ENCODE measurements at regions not wholly inside any gene's neighbourhood (a gene's known extent, or its start where the extent isn't known, plus 50 kb on each side); places are given as distances from the start of the nearest gene placed in this dataset.

GRCh38 chr3:31462050-31462569 is 70.6 kb upstream of the STT3B start:
- TF ChIP-seq CTCF (IDR thresholded peaks at IDR 0.05) (no peak), EZH2 (IDR thresholded peaks at IDR 0.05) (no peak)

Data from neural progenitor cell (in vitro differentiated cells).